Inferior parietal cortex (tissue), 1 donor: ENCODE measurements at regions not wholly inside any gene's neighbourhood (a gene's known extent, or its start where the extent isn't known, plus 50 kb on each side); places are given as distances from the start of the nearest gene placed in this dataset.

Experiments
- DNase-seq: peaks from one replicate; pipeline ENCODE4 v3.0.0-alpha.2; 2016; ENCODE audit errors: extremely low spot score

- no peak for DNase-seq
Measured at GRCh38 chr7:12783421-12784095, 96.1 kb downstream of the ARL4A start.

DNA sequence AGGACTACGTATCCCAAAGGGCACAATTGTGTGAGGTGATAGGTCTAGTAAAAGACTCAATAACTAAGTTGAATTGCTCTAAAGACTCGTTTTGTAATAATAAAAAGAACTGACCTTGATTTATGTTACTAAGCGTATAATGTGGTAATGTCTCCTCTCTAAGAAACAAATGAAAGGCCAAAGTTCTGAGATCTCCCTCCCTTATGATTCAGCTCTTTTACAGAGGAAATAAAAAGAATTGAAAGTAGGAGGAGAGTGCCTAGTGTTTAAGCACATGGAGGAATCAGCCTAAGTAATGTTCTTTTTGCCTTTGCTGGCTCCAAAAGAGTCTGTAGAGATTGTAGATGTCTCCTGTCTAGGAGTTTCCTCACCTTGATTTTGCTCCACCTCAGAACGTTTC, 98.0 kb downstream of the ARL4A start:
- no peak for DNase-seq

DNA sequence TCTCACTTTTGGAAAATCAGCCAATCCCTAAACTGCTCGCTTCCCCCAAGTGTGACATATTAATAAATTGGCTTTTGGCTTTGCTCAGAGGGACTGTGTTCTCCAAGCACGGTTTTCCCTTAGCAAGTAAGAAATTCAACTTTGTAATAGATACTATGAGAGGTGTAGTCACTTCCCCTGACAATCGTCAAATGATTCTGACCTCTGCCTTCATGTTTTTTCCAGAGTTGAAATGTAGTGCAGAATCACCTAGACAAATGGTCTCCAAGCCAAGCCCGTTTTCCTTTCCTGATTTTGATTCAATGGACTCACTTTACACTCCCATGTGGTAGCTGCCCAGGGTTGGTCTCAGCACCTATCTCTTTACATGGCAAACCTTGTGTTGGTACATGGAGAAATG, 99.1 kb downstream of the ARL4A start:
- no peak for DNase-seq

GRCh38 chr7:12788171-12788570, 100.7 kb downstream of the ARL4A start:
- no peak for DNase-seq

GRCh38 chr7:12788591-12788990, 101.2 kb downstream of the ARL4A start:
- DNase-seq: no peak

DNA sequence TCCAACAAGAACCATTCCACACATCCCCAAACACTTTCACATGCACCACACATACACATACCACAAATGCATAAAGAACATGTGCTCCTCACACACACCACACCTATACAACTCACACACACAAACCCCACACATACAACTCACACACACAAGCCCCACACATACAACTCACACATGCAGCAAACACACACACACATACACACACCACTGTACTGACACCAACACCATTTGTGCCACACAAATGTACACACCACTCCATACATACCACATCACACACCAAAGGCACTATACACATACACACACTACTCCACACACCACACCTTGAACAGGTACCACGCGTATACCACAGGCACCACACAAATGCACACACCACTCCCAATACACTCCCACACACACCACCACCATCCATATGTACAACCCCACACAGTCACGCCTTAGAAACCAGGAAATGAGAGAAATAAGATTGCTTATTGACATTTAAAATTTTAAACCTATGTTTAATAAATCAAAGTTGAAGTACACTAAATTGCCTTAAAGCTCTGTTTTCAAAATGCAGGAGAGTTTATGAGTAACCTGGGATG, 107.4 kb downstream of the ARL4A start:
- DNase-seq: no peak

DNA sequence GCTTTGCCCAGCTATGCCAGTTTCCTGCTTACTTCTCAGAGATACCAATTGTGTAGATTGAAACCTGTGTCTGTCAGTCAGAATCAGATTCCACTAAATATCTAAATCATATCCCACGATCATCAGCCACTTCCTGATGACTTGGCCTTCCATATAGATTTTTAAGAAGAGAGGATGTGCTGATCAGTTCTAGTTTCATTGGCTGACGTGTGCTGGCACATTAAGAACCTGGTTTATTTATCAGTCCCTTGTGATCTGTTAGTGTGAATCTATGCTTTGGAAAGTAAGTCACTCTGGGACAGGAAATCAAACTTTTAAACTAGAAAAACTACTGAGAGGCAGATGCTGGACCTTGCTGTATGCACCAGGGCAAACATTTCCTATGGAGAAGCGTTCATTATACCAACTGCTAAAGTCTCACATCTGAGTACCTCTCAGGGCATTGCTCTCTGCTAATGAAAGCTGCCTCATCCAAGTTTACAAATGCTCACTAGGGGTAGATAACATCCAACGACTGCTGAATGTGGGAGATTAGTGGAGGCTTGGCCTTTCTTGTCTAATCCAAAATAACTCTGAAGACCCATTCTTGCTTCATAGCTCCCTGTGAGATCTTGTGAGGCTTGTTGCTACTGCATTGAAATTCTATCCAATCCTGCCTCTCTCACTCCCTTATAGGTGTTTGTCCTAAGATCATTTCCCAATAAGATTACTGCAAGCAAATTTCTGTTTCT, 109.1 kb downstream of the ARL4A start:
- DNase-seq: no peak

DNA sequence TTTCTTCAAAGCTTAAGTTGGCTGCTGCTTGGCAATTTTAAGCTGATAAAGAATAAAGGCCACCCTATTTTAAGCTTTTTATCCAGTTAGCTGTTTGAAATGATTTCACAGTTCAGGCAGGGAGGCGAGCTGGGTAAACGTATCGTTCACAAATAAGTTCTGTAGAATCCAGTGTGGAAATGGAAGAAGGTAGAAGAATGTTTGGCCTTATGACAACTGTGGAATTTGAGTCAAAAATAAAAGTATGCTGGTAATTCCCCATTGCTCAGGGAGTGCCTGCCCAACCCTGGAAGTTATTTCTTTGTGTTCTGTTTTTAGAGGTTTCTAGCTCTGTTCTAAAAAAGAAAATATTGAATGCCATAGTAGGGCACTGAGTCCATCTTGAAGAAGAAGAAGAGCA, 113.1 kb downstream of the ARL4A start:
- DNase-seq: no peak

DNA sequence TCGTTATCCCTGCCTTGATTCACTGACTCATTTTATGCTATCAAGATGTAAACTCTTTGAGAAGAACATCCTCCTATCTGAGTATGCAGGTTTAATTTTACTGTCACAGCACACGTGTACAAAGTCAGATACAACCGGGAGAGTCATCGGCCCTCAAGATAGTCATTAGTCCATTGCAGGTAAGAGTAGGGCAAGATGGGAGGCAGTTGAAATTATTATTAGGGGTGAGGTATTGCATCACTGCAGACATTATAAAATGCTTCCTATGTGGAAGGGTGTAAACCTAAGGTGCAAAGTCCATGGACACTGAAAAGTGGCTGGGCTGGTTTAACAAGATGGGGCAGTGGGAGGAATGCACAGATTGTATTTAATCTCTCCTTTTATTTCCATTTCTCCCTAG, 113.7 kb downstream of the ARL4A start:
- DNase-seq: no peak

GRCh38 chr7:12802070-12802469, 114.6 kb downstream of the ARL4A start:
- no peak for DNase-seq

DNA sequence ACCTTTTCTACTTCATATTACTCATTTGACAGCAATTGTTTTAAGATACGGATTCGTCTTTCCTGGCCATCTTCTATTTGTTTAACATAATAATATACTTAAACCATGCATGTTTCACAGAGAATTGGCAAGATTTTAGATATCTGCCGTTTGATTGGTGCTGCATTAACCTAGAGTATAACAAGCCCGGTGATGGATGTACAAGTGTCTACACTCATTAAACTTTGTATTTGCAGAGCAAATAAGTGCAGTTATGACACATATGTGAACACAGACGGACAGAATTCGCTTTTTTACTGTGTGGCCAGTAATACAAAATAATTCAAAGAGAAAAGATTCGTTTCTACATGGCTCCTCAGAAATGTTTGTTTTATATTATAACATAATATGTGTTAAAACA, 116.1 kb downstream of the ARL4A start:
- DNase-seq: no peak

GRCh38 chr7:12805518-12805928, 118.1 kb downstream of the ARL4A start:
- no peak for DNase-seq

DNA sequence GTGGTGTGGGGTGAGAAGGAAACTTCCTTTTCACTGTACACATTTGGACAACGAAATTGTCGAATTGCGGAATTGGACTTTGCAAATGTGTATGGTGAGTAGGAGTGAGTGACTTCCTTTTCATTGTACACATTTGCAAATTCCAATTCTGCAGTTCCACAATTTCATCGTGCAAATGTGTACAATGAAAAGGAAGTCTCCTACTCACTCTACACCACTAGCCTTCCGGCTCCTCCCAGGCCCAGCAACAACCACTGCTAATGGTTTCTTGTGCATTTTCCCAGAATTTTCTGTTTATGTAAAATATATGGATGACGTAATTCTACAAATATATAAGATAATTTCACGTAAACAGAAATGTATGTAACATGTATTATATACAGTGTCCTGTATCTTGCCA, 118.5 kb downstream of the ARL4A start:
- DNase-seq: no peak

GRCh38 chr7:12809476-12809875, 122.0 kb downstream of the ARL4A start:
- DNase-seq: no peak

GRCh38 chr7:12812111-12812510, 124.7 kb downstream of the ARL4A start:
- no peak for DNase-seq

DNA sequence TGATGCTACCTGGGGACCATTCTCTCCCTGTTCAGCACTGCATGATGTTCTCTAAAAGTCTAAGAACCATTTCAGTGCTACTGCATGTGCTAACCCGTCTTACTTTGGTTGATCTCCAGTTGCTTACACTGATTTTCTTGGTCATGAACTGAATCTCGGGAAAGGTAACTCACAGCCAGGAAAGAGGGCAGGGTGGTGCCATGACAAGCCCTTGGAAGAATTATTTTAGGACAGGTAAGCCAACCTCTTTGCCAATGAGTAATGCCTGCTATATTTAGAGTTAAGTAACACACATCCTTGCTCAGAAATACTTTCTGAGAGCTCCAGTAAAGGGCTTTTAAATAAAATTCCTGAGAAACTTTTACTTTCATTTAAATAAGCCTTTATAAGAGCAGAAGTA, 126.7 kb downstream of the ARL4A start:
- DNase-seq: no peak

DNA sequence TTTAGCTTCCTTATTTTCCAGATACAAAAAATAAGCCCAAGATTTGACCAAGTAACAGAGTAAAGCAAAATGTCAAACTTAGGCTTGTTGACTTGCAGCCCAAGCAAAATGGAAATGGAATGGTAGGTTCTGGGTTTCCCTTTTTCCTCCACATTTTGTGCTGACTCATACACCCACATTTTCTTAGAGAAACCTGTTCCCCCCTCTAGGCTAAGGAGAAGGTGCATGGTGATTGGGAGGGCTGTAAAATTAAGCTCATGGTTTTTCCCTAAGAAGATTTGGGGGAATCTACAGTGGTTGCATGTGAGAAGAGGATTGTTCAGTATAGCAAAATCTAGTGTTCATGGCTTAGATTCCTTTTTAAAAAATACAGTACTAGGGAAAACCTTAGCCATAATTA, 127.4 kb downstream of the ARL4A start:
- no peak for DNase-seq

DNA sequence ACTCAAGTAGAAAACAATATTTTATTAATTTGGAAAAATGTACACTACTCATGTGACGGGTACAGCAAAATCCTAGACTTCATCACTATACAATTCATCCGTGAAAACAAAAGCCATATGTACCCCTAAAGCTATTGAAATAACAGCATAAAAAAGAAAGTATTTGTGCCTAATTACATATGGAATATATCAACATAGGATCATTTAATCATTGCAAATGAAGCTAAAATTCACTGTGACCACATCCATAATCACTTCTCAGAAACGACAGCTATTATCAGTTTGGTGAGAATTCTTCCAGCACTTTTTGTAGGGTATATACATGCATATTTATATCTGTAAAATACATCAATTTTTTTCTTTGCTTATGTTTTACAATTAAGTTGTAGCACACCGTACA, 128.0 kb downstream of the ARL4A start:
- no peak for DNase-seq

- no peak for DNase-seq
Measured at GRCh38 chr7:12815871-12816270, 128.4 kb downstream of the ARL4A start.

DNA sequence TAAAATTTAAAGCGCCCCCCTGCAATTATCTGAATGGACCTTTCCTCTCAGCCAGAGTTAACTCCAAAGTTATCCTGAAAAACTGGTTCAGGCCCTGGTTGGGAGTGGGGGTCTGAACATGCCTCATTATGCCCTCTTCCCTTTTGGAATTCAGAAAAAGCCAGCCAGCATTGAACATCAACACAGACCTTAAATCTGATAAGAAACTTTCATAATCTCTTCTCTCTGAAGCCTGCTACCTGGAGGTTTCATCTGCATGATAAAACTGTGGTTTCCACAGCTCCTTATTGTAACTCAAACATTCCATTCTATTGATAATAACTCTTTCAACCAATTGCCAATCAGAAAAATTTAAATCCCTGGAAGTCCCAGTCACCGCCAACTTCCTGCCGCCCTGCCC, 133.3 kb downstream of the ARL4A start:
- DNase-seq: no peak

DNA sequence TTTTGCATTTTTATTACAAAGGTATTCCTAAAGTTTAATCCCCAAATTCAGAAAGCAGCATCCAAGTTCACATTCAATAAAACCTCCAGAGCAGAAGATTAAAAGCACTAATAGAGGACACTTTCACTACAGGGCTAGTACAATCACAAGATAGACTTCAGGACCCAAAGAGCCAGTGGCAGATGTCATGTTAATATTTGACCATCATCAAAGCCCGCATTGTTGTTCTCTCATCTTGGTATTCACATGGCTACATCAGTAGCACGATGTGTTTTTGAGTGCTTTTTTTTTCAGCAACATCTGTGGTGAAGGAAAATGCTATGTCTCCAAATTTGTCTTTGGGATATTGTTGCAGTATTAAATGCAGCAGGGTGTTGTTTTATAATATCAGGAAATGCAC, 134.3 kb downstream of the ARL4A start:
- DNase-seq: peak; percentile 32

- no peak for DNase-seq
Measured at GRCh38 chr7:12826079-12826478, 138.6 kb downstream of the ARL4A start.

DNA sequence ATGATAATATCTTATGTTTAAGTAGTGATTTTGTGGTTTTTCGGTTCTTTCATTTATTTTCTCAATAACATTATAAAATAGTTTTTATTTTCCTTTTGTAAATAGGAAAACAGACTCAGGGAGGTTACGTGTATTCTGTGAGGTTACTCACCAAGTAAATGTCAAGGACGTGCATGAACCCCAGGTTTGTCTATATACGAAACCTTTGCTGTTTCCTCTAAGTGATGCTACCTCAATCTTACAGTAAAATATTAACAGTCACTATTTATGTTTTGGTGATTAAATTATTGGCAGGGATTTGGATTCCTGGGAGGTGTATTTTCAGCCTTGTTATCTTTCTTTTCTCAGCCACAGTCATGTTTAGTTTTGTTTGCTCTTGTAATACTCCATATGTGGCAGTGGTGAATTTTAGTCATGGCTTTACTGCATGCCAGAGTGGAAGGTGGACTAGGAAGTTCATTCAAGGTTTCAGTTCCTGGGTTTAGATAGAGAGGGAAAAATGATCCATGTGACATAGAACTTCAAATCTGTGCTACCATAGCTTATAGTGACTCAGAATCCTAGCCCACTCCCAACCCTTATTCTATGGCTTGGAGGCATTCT, 139.9 kb downstream of the ARL4A start:
- no peak for DNase-seq
